ENCODE measurements at regions not wholly inside any gene's neighbourhood (a gene's known extent, or its start where the extent isn't known, plus 50 kb on each side); places are given as distances from the start of the nearest gene placed in this dataset.

DNA sequence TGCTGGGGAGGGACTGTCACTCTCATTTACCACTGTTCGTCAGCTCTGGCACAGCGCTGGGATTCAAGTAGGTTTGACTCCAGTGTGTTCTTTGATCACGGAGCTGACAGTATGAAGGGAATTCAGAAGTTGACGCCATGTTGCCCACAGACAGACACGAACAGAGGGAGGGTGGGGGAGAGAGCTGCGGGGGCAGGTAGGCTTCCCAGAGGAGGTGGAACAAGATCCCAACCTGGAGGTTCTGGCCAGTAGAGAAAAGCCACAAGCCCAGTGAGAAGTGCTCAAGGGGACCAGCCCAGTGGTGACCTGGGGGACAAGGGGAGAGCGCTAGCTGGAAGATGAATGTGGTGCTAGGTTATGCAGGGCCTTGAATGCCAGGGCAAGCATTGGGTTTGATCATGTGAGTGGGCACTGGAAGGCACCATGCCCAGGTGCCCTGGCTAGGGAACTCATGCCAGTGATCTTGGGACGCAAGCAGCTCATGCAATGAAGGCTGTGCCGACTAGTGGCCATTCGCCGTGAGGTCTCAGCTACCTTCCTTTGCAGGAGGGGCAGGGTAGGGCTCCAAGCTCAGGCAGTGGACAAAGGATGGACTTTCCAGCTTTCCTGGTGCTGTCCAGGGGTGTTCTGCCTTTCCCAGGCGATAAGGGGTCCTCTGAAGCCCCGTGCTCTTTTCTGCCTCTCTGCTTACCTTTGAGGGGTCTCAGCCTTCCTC, 50.4 kb upstream of the APCDD1L start:
- no peak for DNase-seq (ENCODE audit: low read depth in 4 of 4, low spot score in 3 of 4)

Data from left renal pelvis (tissue), 4 donors.